HepG2 (cell line): ENCODE measurements at regions not wholly inside any gene's neighbourhood (a gene's known extent, or its start where the extent isn't known, plus 50 kb on each side); places are given as distances from the start of the nearest gene placed in this dataset.

Source experiments
- ATAC-seq: fragments of 200-7000 bp; cut with Tn5 transposase; 3 replicates; pipeline ENCODE4 v1.9.1; 2020; ENCODE audit warnings: mild to moderate bottlenecking, moderate library complexity
- BruUV-seq: library from RNA; stranded (reverse); fragments of 400-500 nt; replicated peaks from 2 replicates; lab custom pipeline; 2021; lab: Mats Ljungman, UMichigan
- CTCF ChIA-PET: fragments of 300-600 bp; formaldehyde crosslinking; extraction: SDS; loops from one replicate; lab custom pipeline; 2021; ENCODE audit warnings: low total read pairs, inconsistent platforms, low intra/inter-chr PET ratio; lab: Yijun Ruan, JAX
- POLR2A ChIA-PET: fragments of 350-600 bp; sonication (Branson Sonifier 250); formaldehyde crosslinking; loops from one replicate; lab custom pipeline; 2020; ENCODE audit warnings: antibody characterized with exemption, inconsistent platforms; lab: Yijun Ruan, JAX
- DNase-seq: peaks from one replicate; pipeline ENCODE4 v3.0.0-alpha.2; 2015; ENCODE audit warnings: low spot score
- FAIRE-seq: peaks from 3 replicates; lab custom pipeline; 2011; peaks lifted over from hg19 to GRCh38; lab: Jason Lieb, UNC
- H2AFZ ChIP-seq: one replicate; pipeline ENCODE4 v1.6.1; 2011; ENCODE audit warnings: low read length, inconsistent platforms
- H3K27ac ChIP-seq: fragments of 300-600 bp; 3 replicates; pipeline ENCODE4 v1.8.0; 2011; ENCODE audit warnings: mixed run types, mild to moderate bottlenecking, mixed read lengths, low read length, inconsistent platforms; ENCODE audit not compliant: insufficient read depth; ENCODE audit errors: extremely low read length
- H3K27me3 ChIP-seq, 2 experiments: fragments of 200-600 bp in 1 of 2; 2 replicates in 1 of 2; 3 replicates in 1 of 2; pipeline versions ENCODE4 v1.6.0 to v1.8.0; 2011; ENCODE audit warnings: low read length in 2 of 2, mild to moderate bottlenecking in 2 of 2, moderate library complexity in 2 of 2, inconsistent platforms in 1 of 2; ENCODE audit not compliant: insufficient read depth in 2 of 2, control insufficient read depth in 1 of 2
- H3K36me3 ChIP-seq, 2 experiments: fragments of 200-600 bp in 1 of 2; replicated peaks in 1 of 2; 2 replicates in 1 of 2; 3 replicates in 1 of 2; pipeline versions ENCODE4 v1.5.1 to v1.8.0; 2011; ENCODE audit warnings: low read length in 2 of 2, inconsistent platforms in 1 of 2; ENCODE audit not compliant: insufficient read depth in 2 of 2, control insufficient read depth in 1 of 2
- H3K4me1 ChIP-seq: 2 replicates; pipeline ENCODE4 v1.5.1; 2012; ENCODE audit warnings: low read length, inconsistent platforms; ENCODE audit not compliant: insufficient read depth
- H3K4me2 ChIP-seq: 2 replicates; pipeline ENCODE4 v1.6.0; 2011; ENCODE audit warnings: low read depth, low read length, inconsistent platforms
- H3K4me3 ChIP-seq, 3 experiments: fragments of 200-600 bp in 1 of 3; sonication (generic), shearing (Covaris generic) in 1 of 3; replicated peaks in 1 of 3; 2 replicates each; pipeline ENCODE4 v1.5.1; 2011 to 2016; ENCODE audit warnings: low read length in 3 of 3, inconsistent platforms in 2 of 3, low read depth in 2 of 3, mild to moderate bottlenecking in 2 of 3, control low read depth in 1 of 3, mixed read lengths in 1 of 3; ENCODE audit not compliant: insufficient read depth in 1 of 3
- H3K79me2 ChIP-seq: one replicate; pipeline ENCODE4 v1.6.1; 2011; ENCODE audit warnings: low read length, inconsistent platforms; ENCODE audit not compliant: insufficient read depth
- H3K9ac ChIP-seq: 2 replicates; pipeline ENCODE4 v1.6.0; 2011; ENCODE audit warnings: mild to moderate bottlenecking, low read depth, low read length, inconsistent platforms; ENCODE audit not compliant: insufficient read depth
- H3K9me3 ChIP-seq: 2 replicates; pipeline ENCODE4 v1.5.1; 2012; ENCODE audit warnings: mild to moderate bottlenecking, low read length
- H4K20me1 ChIP-seq: 2 replicates; pipeline ENCODE4 v1.6.0; 2011; ENCODE audit warnings: inconsistent platforms, mild to moderate bottlenecking, low read length, moderate library complexity; ENCODE audit not compliant: insufficient read depth
- DRAP1 ChIP-seq: IDR thresholded peaks from 2 replicates; pipeline ENCODE4 v1.6.1; 2016; ENCODE audit warnings: missing genetic modification reagents, missing compliant biosample characterization
- GRHL1 ChIP-seq: sonication (generic); formaldehyde crosslinking; conservative IDR thresholded peaks from 2 replicates; pipeline ENCODE4 v1.8.0; 2022; ENCODE audit warnings: missing genetic modification reagents
- MNT ChIP-seq: fragments of 450-650 bp; IDR thresholded peaks from 2 replicates; pipeline ENCODE4 v1.6.1; 2016
- ONECUT2 ChIP-seq: sonication (generic); formaldehyde crosslinking; IDR thresholded peaks from 2 replicates; pipeline ENCODE4 v1.4.0; 2020; ENCODE audit warnings: missing genetic modification reagents
- PAXIP1 ChIP-seq: sonication (generic); formaldehyde crosslinking; conservative IDR thresholded peaks from 2 replicates; pipeline ENCODE4 v1.4.0; 2020; ENCODE audit warnings: mild to moderate bottlenecking, missing genetic modification reagents, moderate library complexity
- REPIN1 ChIP-seq: sonication (generic); formaldehyde crosslinking; IDR thresholded peaks from 2 replicates; pipeline ENCODE4 v1.8.0; 2022; ENCODE audit warnings: missing genetic modification reagents, low read depth, mild to moderate bottlenecking, borderline replicate concordance
- TBP ChIP-seq: sonication (generic); formaldehyde crosslinking; IDR thresholded peaks from 2 replicates; pipeline ENCODE4 v1.5.0; 2020; ENCODE audit warnings: missing genetic modification reagents
- TOE1 ChIP-seq: sonication (generic); formaldehyde crosslinking; IDR thresholded peaks from 2 replicates; pipeline ENCODE4 v1.4.0; 2020; ENCODE audit warnings: mild to moderate bottlenecking, missing genetic modification reagents
- ZNF180 ChIP-seq: sonication (generic); formaldehyde crosslinking; IDR thresholded peaks from 2 replicates; pipeline ENCODE4 v1.4.0; 2020; ENCODE audit warnings: low read depth, missing genetic modification reagents, borderline replicate concordance
- ZNF510 ChIP-seq: sonication (generic); formaldehyde crosslinking; IDR thresholded peaks from 2 replicates; pipeline ENCODE4 v1.4.0; 2020; ENCODE audit warnings: low read depth, mild to moderate bottlenecking, missing genetic modification reagents
- ZNF644 ChIP-seq: IDR thresholded peaks from 2 replicates; pipeline ENCODE4 v1.6.1; 2016; ENCODE audit warnings: low read depth
- WGBS: methylation state at CpG from one replicate; pipeline ENCODE4 v1.1.6; 2017; ENCODE audit warnings: low lambda C conversion rate; 5-methylcytosine and 5-hydroxymethylcytosine counted together
- in situ Hi-C: cut with HindIII; loops from 2 replicates; pipeline ENCODE4 v1.10.0; 2017; ENCODE audit warnings: low pct_unique_long_range_greater_than_20kb; ENCODE audit not compliant: extremely low pct_ligation_motif_present
- intact Hi-C: fragments of 100-400 bp; cut with micrococcal nuclease; formaldehyde crosslinking; loops from one replicate; pipeline ENCODE4 v1.10.0; 2022; ENCODE audit not compliant: unreplicated experiment
- TF ChIP-seq, protein P1 (sequence below): sonication (generic); formaldehyde crosslinking; conservative IDR thresholded peaks from 2 replicates; pipeline ENCODE4 v1.8.0; 2022; ENCODE audit warnings: low read depth, missing genetic modification reagents

DNA sequence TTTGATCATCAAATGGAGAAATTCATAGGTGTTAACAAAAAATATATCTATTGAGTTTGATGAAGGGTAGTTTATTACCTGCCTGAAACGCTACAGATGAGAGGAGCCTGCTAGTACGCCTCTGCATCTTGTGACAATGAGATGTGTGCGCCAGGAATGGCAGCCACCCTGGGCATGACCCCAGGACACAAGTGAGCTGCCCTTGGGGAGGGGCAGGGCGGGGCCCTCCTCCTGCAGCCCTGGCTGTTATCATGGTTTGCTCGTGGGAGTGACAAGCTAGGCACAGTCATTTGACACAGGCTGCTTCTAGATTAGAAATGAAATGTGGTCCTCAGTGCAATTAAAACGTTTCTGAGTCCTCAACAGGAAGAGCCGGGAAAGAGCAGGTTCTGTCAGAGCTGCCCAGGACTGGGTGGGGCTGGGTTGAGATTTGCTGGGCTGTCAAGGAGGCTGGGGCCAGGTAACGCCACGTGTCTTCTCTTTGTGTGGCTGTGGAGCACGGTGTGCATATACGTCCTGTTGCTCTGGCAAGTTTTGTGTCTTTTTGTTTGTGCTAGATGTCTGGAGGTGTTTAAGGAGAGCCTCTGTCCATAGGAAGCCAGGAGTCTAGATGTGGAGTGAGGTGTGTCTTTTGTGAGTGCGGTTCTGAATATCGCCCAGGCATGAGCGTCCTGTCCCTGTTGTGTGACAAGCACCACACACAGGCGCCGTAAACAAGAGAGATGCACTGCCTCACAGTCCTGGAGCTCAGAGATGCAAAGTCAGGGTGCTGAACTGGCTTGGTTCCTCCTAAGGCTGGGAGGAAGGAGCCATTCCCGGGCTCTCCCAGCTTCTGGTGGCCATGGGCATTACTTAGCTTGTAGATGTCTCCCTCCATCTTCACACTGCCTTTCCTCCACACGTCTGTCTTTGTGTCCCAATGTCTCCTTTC lies 129.0 kb upstream of the IRX4 start (continued):
- no peak for TF ChIP-seq PAXIP1 (CRISPR knock-in tag)
- no peak for TF ChIP-seq ONECUT2 (CRISPR knock-in tag)
- no peak for TF ChIP-seq GRHL1 (CRISPR knock-in tag)
- TF ChIP-seq ZNF644 (CRISPR knock-in tag), result no peak
- no peak for TF ChIP-seq REPIN1 (CRISPR knock-in tag)

GRCh38 chr5:2010940-2011339 lies 128.2 kb upstream of the IRX4 start:
- no peak for FAIRE-seq
- H3K4me2 ChIP-seq, result no peak overlapping the region
- 0% methylated on average over 2 of the region's 3 CpGs for WGBS
- TF ChIP-seq TOE1 (no peak), ZNF510 (CRISPR knock-in tag) (no peak), TBP (CRISPR knock-in tag) (no peak), MNT (no peak), DRAP1 (no peak), ZNF180 (CRISPR knock-in tag) (no peak)
- TF ChIP-seq, protein P1, sequence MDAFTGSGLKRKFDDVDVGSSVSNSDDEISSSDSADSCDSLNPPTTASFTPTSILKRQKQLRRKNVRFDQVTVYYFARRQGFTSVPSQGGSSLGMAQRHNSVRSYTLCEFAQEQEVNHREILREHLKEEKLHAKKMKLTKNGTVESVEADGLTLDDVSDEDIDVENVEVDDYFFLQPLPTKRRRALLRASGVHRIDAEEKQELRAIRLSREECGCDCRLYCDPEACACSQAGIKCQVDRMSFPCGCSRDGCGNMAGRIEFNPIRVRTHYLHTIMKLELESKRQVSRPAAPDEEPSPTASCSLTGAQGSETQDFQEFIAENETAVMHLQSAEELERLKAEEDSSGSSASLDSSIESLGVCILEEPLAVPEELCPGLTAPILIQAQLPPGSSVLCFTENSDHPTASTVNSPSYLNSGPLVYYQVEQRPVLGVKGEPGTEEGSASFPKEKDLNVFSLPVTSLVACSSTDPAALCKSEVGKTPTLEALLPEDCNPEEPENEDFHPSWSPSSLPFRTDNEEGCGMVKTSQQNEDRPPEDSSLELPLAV (CRISPR knock-in tag), result no peak

More at GRCh38 chr5:2010940-2011339, 128.2 kb upstream of the IRX4 start:
- ATAC-seq (no peak), DNase-seq (no peak)
- intact Hi-C loops, result no loop called here
- Histone ChIP-seq H3K9ac (no peak overlapping the region), H3K4me3 (no peak overlapping the region), H3K36me3 (no peaks in the 10 kb centered on the region), H3K27me3 (peaks cover 4 to 62% of the 10 kb centered on the region in 2 experiments; a peak in 3 of 5 replicates), H3K4me1 (no peaks in the 10 kb centered on the region), H4K20me1 (no peaks in the 10 kb centered on the region), H3K9me3 (no peaks in the 10 kb centered on the region), H2AFZ (no peak overlapping the region), H3K27ac (no peak overlapping the region), H3K79me2 (no peaks in the 10 kb centered on the region)
- in situ Hi-C loops, result loop anchor here (10.0 kb wide), 1 partner anchor 246 kb away; no protein-coding TSS in a partner anchor
- BruUV-seq, result no TSS peak
- CTCF ChIA-PET, result no interaction called here
- POLR2A ChIA-PET, result no interaction called here
